ENCODE measurements at regions not wholly inside any gene's neighbourhood (a gene's known extent, or its start where the extent isn't known, plus 50 kb on each side); places are given as distances from the start of the nearest gene placed in this dataset.
A peak's percentile ranks its signal among the peaks of the same experiment; 100 is the strongest.

DNA sequence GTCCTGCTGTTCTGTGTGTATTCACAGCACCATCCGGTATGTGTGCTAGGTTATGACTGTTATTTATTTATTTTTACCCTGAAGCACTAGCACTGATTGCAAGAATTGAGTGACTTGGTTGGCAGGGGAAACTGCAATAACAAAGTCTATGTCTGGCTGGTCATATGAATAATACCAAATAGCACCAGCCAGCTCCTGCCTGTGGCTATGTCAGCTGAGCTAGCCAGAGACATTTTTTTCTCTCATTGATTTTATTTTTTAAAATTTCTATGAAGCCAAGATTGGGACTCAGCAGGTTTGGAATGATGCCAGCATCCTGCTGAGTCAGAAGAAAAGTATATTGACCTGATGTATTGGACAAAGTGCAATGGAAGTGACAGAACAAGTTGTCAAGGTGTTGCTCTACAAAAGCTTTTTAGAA lies 188.5 kb upstream of the CDH2 start:
- no peak overlapping the region for H3K27ac ChIP-seq (ENCODE audit: low read length)
- POLR2A ChIA-PET = no interaction called here
- no peaks in the 10 kb centered on the region for H3K36me3 ChIP-seq (ENCODE audit: control insufficient read depth, insufficient read depth, low read length)
- no peaks in the 10 kb centered on the region for H3K9me3 ChIP-seq (ENCODE audit: control insufficient read depth, insufficient read depth, low read depth, low read length)
- CTCF ChIA-PET = no interaction called here
- no peak overlapping the region for H3K4me3 ChIP-seq (ENCODE audit: low read depth in 2 of 2, low read length in 2 of 2)
- DNase-seq (ENCODE audit: low read depth, low spot score) (peak; percentile 12), ATAC-seq (no peak)
- H3K27me3 ChIP-seq (ENCODE audit: control insufficient read depth, insufficient read depth, low read length) = no peaks in the 10 kb centered on the region
- H3K4me1 ChIP-seq (ENCODE audit: control insufficient read depth, insufficient read depth, low read length) = no peaks in the 10 kb centered on the region
- intact Hi-C loops (cut with micrococcal nuclease; ENCODE audit: unreplicated experiment) (no loop called here), in situ Hi-C loops (cut with HindIII; ENCODE audit: low pct_unique_long_range_greater_than_20kb, low sequenced_read_pairs) (no loop called here)
- TF ChIP-seq, protein P1, sequence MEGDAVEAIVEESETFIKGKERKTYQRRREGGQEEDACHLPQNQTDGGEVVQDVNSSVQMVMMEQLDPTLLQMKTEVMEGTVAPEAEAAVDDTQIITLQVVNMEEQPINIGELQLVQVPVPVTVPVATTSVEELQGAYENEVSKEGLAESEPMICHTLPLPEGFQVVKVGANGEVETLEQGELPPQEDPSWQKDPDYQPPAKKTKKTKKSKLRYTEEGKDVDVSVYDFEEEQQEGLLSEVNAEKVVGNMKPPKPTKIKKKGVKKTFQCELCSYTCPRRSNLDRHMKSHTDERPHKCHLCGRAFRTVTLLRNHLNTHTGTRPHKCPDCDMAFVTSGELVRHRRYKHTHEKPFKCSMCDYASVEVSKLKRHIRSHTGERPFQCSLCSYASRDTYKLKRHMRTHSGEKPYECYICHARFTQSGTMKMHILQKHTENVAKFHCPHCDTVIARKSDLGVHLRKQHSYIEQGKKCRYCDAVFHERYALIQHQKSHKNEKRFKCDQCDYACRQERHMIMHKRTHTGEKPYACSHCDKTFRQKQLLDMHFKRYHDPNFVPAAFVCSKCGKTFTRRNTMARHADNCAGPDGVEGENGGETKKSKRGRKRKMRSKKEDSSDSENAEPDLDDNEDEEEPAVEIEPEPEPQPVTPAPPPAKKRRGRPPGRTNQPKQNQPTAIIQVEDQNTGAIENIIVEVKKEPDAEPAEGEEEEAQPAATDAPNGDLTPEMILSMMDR (IDR thresholded peaks at IDR 0.05) = no peak
- TF ChIP-seq, protein P2, sequence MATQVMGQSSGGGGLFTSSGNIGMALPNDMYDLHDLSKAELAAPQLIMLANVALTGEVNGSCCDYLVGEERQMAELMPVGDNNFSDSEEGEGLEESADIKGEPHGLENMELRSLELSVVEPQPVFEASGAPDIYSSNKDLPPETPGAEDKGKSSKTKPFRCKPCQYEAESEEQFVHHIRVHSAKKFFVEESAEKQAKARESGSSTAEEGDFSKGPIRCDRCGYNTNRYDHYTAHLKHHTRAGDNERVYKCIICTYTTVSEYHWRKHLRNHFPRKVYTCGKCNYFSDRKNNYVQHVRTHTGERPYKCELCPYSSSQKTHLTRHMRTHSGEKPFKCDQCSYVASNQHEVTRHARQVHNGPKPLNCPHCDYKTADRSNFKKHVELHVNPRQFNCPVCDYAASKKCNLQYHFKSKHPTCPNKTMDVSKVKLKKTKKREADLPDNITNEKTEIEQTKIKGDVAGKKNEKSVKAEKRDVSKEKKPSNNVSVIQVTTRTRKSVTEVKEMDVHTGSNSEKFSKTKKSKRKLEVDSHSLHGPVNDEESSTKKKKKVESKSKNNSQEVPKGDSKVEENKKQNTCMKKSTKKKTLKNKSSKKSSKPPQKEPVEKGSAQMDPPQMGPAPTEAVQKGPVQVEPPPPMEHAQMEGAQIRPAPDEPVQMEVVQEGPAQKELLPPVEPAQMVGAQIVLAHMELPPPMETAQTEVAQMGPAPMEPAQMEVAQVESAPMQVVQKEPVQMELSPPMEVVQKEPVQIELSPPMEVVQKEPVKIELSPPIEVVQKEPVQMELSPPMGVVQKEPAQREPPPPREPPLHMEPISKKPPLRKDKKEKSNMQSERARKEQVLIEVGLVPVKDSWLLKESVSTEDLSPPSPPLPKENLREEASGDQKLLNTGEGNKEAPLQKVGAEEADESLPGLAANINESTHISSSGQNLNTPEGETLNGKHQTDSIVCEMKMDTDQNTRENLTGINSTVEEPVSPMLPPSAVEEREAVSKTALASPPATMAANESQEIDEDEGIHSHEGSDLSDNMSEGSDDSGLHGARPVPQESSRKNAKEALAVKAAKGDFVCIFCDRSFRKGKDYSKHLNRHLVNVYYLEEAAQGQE (IDR thresholded peaks at IDR 0.05; ENCODE audit: insufficient read depth in 1 of 2, low read depth in 2 of 2, low read length in 1 of 2) = no peak
- TF ChIP-seq POLR2AphosphoS5 (IDR thresholded peaks at IDR 0.05; ENCODE audit: low read depth, low read length) (no peak), SIN3A (IDR thresholded peaks at IDR 0.05; ENCODE audit: borderline replicate concordance, insufficient read depth, low read depth, low read length) (no peak), TCF7L2 (IDR thresholded peaks at IDR 0.05; ENCODE audit: low read depth, low read length) (no peak)
- BruUV-seq (replicated peaks) = no TSS peak

DNA sequence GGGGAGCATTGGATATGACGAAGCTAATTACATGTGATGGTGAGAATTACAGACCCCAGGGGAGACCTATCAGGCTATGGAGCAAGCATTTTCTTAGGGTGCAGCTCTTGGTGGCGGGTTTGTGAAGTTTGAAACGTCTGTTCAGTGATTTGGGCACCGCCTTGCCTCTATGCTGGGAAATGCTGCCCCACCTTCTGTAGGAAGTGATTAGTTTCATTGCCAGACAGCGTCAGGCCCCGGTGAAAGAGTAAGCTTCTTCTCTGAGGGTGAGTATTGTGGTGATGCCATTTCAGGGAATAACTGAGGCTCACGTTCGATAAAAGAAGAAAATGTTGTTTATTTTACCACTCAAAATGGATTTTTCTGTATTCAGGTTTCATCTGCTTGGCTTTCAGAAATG lies 186.2 kb upstream of the CDH2 start:
- POLR2A ChIA-PET = no interaction called here
- CTCF ChIA-PET = no interaction called here
- ATAC-seq (no peak), DNase-seq (ENCODE audit: low read depth, low spot score) (no peak)
- Histone ChIP-seq H3K9me3 (ENCODE audit: control insufficient read depth, insufficient read depth, low read depth, low read length) (no peaks in the 10 kb centered on the region), H3K36me3 (ENCODE audit: control insufficient read depth, insufficient read depth, low read length) (no peaks in the 10 kb centered on the region), H3K4me3 (ENCODE audit: low read depth in 2 of 2, low read length in 2 of 2) (no peak overlapping the region), H3K27me3 (ENCODE audit: control insufficient read depth, insufficient read depth, low read length) (no peaks in the 10 kb centered on the region), H3K4me1 (ENCODE audit: control insufficient read depth, insufficient read depth, low read length) (no peaks in the 10 kb centered on the region), H3K27ac (ENCODE audit: low read length) (no peak overlapping the region)
- intact Hi-C loops (cut with micrococcal nuclease; ENCODE audit: unreplicated experiment) (no loop called here), in situ Hi-C loops (cut with HindIII; ENCODE audit: low pct_unique_long_range_greater_than_20kb, low sequenced_read_pairs) (no loop called here)
- BruUV-seq (replicated peaks) = no TSS peak
- TF ChIP-seq TCF7L2 (IDR thresholded peaks at IDR 0.05; ENCODE audit: low read depth, low read length) = no peak

DNA sequence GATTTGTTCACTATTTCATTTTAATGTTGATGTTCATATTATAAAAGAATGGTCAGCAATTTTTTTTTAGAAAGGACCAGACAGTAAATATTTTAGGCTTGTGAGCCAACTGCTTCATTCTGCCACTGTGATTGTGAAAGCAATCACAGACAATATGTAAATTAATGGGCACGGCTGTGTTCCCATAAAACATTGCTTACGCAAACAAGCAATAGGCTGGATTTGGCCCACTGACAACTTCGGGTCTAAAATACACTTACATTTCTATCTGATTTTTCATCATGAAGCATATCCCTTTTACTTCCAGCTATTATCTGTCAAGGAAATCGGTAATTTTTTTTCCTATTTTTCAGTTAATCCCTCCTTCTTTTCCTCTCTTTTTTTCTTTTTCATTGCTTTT lies 182.2 kb upstream of the CDH2 start:
- no peak for ATAC-seq
- Histone ChIP-seq H3K4me3 (ENCODE audit: low read depth in 2 of 2, low read length in 2 of 2) (no peak overlapping the region), H3K4me1 (ENCODE audit: control insufficient read depth, insufficient read depth, low read length) (no peaks in the 10 kb centered on the region), H3K9me3 (ENCODE audit: control insufficient read depth, insufficient read depth, low read depth, low read length) (no peaks in the 10 kb centered on the region), H3K27me3 (ENCODE audit: control insufficient read depth, insufficient read depth, low read length) (no peaks in the 10 kb centered on the region), H3K36me3 (ENCODE audit: control insufficient read depth, insufficient read depth, low read length) (no peaks in the 10 kb centered on the region), H3K27ac (ENCODE audit: low read length) (no peak overlapping the region)
- no peak for TF ChIP-seq TCF7L2 (IDR thresholded peaks at IDR 0.05; ENCODE audit: low read depth, low read length)
- TF ChIP-seq SIN3A (IDR thresholded peaks at IDR 0.05; ENCODE audit: borderline replicate concordance, insufficient read depth, low read depth, low read length) = no peak
- TF ChIP-seq, protein P1 (IDR thresholded peaks at IDR 0.05) = no peak
- TF ChIP-seq POLR2AphosphoS5 (IDR thresholded peaks at IDR 0.05; ENCODE audit: low read depth, low read length) = no peak
- TF ChIP-seq, protein P2 (IDR thresholded peaks at IDR 0.05; ENCODE audit: insufficient read depth in 1 of 2, low read depth in 2 of 2, low read length in 1 of 2) = no peak
- DNase-seq (ENCODE audit: low read depth, low spot score) = no peak
- intact Hi-C loops (cut with micrococcal nuclease; ENCODE audit: unreplicated experiment) = no loop called here
- no TSS peak for BruUV-seq (replicated peaks)
- POLR2A ChIA-PET = no interaction called here
- CTCF ChIA-PET = no interaction called here
- in situ Hi-C loops (cut with HindIII; ENCODE audit: low pct_unique_long_range_greater_than_20kb, low sequenced_read_pairs) = no loop called here

All from Panc1 (cell line).